ENCODE measurements at regions not wholly inside any gene's neighbourhood (a gene's known extent, or its start where the extent isn't known, plus 50 kb on each side); places are given as distances from the start of the nearest gene placed in this dataset.

- DNase-seq (ENCODE audit: low read depth in 2 of 2) = no peak
These were observed 56.1 kb upstream of the ID3 start for GRCh38 chr1:23615423-23615822.

DNA sequence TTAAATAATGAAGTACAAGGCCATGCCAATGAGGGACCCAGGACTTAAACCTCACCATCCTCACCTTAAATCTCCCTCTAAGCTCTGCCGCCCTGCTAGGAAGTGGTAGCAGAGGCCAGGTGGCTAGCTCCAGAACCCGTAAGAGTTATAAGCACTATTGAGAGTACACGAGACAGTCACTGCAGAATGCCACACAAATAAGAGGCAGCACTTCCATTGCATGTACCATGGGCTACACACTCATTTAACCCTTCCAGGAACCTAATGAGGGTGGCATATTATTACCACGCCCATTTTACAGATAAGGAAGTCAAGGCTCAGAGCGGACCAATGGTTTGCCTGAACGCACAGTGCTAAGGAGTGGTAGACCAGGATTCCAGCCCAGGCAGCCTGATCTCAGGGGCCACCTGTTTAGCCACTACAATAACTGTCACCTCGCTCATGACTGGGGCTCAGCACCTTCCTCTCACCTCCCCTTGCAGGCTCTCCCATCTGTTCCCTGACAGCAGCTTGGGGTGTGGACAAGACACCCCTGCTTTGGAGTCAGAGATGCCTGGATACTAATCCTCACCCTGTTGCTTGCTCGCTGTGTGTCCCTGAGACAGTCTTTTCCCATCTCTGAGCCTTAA is 54.8 kb upstream of the ID3 start:
- DNase-seq (ENCODE audit: low read depth in 2 of 2) = no peak

DNA sequence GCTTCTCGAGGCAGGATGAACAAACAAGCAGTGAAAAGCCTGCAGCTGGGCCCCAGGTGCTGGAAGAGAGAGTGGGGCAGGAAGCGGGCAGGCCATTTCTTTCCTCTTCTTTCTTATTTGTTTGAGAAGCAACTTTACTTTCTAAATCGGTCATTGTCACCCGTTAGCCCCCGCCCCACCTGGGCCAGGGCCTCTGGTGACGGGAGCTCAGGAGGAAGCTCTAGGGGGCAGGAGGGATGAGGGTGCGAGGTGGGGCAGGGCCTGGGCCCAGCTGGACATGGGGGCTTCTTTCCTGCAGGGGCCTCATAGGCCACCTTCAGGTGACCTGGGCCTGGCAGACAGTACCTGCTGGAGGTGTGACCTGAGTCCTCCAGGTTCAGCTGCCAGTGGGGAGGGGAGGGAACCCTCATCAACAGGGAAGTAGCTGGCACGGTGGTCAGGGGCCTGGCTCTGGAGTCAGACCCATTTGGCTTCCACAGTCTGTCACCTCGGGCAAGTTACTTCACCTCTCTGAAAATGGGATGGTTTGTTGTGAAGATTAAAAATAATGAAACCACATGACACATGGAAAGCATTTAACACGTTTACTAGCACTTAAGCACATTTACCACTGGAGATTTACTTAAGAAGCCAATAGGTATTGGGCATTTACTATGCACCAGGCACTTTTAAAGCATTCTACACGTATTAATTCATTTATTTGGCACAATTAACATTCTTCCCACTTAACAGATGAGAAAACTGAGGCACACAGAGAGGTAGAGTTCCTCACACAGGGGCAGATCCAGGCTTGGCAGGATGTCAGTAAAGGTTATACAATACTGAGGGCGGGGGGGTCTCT is 54.1 kb upstream of the ID3 start:
- DNase-seq (ENCODE audit: low read depth in 2 of 2) = no peak

- no peak for DNase-seq (ENCODE audit: low read depth in 2 of 2)
These were observed 52.5 kb upstream of the ID3 start for GRCh38 chr1:23611601-23612327.

GRCh38 chr1:23610677-23611076 is 51.4 kb upstream of the ID3 start:
- no peak for DNase-seq (ENCODE audit: low read depth in 2 of 2)

DNA sequence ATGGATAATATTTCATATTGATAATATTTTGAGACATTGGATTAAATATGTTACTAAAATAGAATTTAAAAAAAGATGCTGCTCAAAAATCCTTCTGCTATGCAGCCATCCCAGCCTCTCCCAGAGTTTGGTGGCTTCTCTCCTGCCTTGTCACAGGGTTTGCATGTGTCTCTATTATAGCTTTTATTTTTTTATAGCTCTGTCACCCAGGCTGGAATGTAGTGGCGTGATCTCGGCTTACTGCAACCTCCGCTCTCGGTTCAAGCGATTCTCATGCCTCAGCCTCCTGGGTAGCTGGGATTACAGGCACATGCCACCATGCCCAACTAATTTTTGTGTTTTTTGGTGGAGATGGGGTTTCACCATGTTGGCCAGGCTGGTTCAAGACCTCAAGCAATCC is 50.7 kb upstream of the ID3 start:
- no peak for DNase-seq (ENCODE audit: low read depth in 2 of 2)
